Fibroblast of skin of back (primary cell): ENCODE measurements at regions not wholly inside any gene's neighbourhood (a gene's known extent, or its start where the extent isn't known, plus 50 kb on each side); places are given as distances from the start of the nearest gene placed in this dataset.
"Not testable (repeated sequence)": the region's sequence is repeated elsewhere in the genome, so short reads cannot be mapped to it uniquely, and the experiment has no call there.

Experiments used
- DNase-seq: peaks from one replicate; pipeline ENCODE4 v3.0.0-alpha.2; 2013

GRCh38 chr10:124179308-124180043 is 86.1 kb upstream of the CHST15 start:
- no peak for DNase-seq

- DNase-seq = no peak
Measured at GRCh38 chr10:124177180-124177518, 83.8 kb upstream of the CHST15 start.

- DNase-seq = peak; percentile 75
Measured at GRCh38 chr10:124176349-124177179, 83.2 kb upstream of the CHST15 start.

- no peak for DNase-seq
Measured at GRCh38 chr10:124175701-124176348, 82.4 kb upstream of the CHST15 start.

GRCh38 chr10:124174673-124175645 is 81.6 kb upstream of the CHST15 start:
- peak; percentile 21 for DNase-seq

GRCh38 chr10:124174071-124174566 is 80.7 kb upstream of the CHST15 start:
- DNase-seq = no peak

GRCh38 chr10:124173298-124173900 is 80.0 kb upstream of the CHST15 start:
- no peak for DNase-seq

GRCh38 chr10:124172181-124172916 is 79.0 kb upstream of the CHST15 start:
- no peak for DNase-seq

- DNase-seq = no peak
Measured at GRCh38 chr10:124171561-124171960, 78.2 kb upstream of the CHST15 start.

GRCh38 chr10:124170631-124171030 is 77.2 kb upstream of the CHST15 start:
- no peak for DNase-seq

- DNase-seq = no peak
Measured at GRCh38 chr10:124168991-124169802, 75.8 kb upstream of the CHST15 start.

- no peak for DNase-seq
Measured at GRCh38 chr10:124168581-124168980, 75.2 kb upstream of the CHST15 start.

- DNase-seq = not testable (repeated sequence)
Measured at GRCh38 chr10:124167925-124168324, 74.5 kb upstream of the CHST15 start.

GRCh38 chr10:124166431-124167125 is 73.2 kb upstream of the CHST15 start:
- DNase-seq = no peak

GRCh38 chr10:124165827-124166226 is 72.4 kb upstream of the CHST15 start:
- no peak for DNase-seq

- no peak for DNase-seq
Measured at GRCh38 chr10:124165311-124165710, 71.9 kb upstream of the CHST15 start.

GRCh38 chr10:124164264-124164663 is 70.9 kb upstream of the CHST15 start:
- DNase-seq = no peak

GRCh38 chr10:124162774-124163354 is 69.5 kb upstream of the CHST15 start:
- DNase-seq = peak; percentile 21

- no peak for DNase-seq
Measured at GRCh38 chr10:124162136-124162535, 68.7 kb upstream of the CHST15 start.
